Nephron progenitor cell (in vitro differentiated cells): ENCODE measurements at regions not wholly inside any gene's neighbourhood (a gene's known extent, or its start where the extent isn't known, plus 50 kb on each side); places are given as distances from the start of the nearest gene placed in this dataset.
"Not testable (repeated sequence)": the region's sequence is repeated elsewhere in the genome, so short reads cannot be mapped to it uniquely, and the experiment has no call there.

Source experiments
- DNase-seq: peaks from one replicate; pipeline ENCODE4 v3.0.0; 2021
- H3K27ac Mint-ChIP-seq: 2 replicates; pipeline ENCODE4 v1.8.0; 2021; ENCODE audit warnings: mild to moderate bottlenecking, moderate library complexity, mixed read lengths
- H3K27me3 Mint-ChIP-seq: 2 replicates; pipeline ENCODE4 v1.8.0; 2021; ENCODE audit warnings: mild to moderate bottlenecking, low read depth, mixed read lengths; ENCODE audit not compliant: poor library complexity
- H3K36me3 Mint-ChIP-seq: 2 replicates; pipeline ENCODE4 v1.8.0; 2021; ENCODE audit warnings: low read depth, mixed read lengths
- H3K4me1 Mint-ChIP-seq: 2 replicates; pipeline ENCODE4 v1.8.0; 2021; ENCODE audit warnings: mixed read lengths
- H3K4me3 Mint-ChIP-seq: 2 replicates; pipeline ENCODE4 v1.8.0; 2021; ENCODE audit warnings: mild to moderate bottlenecking, moderate library complexity, mixed read lengths
- H3K9me3 Mint-ChIP-seq: 2 replicates; pipeline ENCODE4 v1.8.0; 2021; ENCODE audit warnings: mild to moderate bottlenecking, moderate library complexity, mixed read lengths
- CTCF ChIP-seq: fragments of 200-600 bp; sonication (generic); IDR thresholded peaks from 2 replicates; pipeline ENCODE4 v1.5.0; 2021; ENCODE audit warnings: antibody characterized with exemption

DNA sequence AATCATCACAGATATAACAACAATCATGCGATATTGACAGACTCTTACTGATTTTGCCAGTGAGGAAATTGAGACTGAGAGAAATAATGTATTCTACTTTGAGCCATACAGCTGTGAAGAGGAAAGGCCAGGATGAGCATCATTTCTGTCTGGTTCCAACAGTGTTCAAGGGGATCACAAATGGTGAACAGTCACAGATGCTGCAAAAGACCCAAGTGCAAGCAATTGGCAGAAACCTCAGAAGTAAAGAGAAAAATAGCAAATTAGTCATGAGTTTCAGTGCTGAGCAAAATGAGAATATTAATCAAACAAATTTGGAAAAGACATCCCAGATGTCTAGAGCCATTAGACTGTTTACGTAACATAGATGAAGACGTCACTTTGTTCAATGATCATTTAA, 114.1 kb downstream of the RAB38 start:
- no peaks in the 10 kb centered on the region for H3K9me3 Mint-ChIP-seq
- DNase-seq = no peak
- no peaks in the 10 kb centered on the region for H3K27me3 Mint-ChIP-seq
- no peaks in the 10 kb centered on the region for H3K36me3 Mint-ChIP-seq
- no peak overlapping the region for H3K27ac Mint-ChIP-seq
- TF ChIP-seq CTCF = no peak
- H3K4me3 Mint-ChIP-seq = no peak overlapping the region
- H3K4me1 Mint-ChIP-seq = no peaks in the 10 kb centered on the region

- DNase-seq = no peak
- H3K36me3 Mint-ChIP-seq = no peaks in the 10 kb centered on the region
- no peak overlapping the region for H3K27ac Mint-ChIP-seq
- H3K4me1 Mint-ChIP-seq = no peaks in the 10 kb centered on the region
- H3K9me3 Mint-ChIP-seq = no peaks in the 10 kb centered on the region
- no peak for TF ChIP-seq CTCF
- no peaks in the 10 kb centered on the region for H3K27me3 Mint-ChIP-seq
- H3K4me3 Mint-ChIP-seq = no peak overlapping the region
Measured at GRCh38 chr11:88059326-88059725, 115.9 kb downstream of the RAB38 start.

DNA sequence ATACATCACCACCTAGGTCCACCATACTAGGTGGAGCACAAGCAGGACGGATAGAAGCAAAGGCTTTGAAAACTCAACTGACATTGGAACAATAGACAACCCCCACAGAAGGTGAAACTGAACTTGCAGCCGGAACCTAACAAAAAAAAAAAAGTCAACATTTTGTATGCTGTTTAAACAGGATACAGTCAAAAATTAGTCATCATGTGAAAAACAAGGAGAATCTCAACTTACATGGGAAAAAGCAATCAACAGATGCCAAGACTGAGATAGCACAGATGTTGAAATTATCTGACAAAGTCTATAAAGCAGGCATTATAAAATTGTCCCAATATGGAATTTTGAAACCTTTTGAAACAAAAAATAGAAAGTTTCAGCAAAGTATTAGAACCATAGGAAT, 123.8 kb downstream of the RAB38 start:
- no peak overlapping the region for H3K4me3 Mint-ChIP-seq
- no peak overlapping the region for H3K27ac Mint-ChIP-seq
- DNase-seq = no peak
- no peaks in the 10 kb centered on the region for H3K4me1 Mint-ChIP-seq
- H3K9me3 Mint-ChIP-seq = no peaks in the 10 kb centered on the region
- no peaks in the 10 kb centered on the region for H3K27me3 Mint-ChIP-seq
- TF ChIP-seq CTCF = no peak
- no peaks in the 10 kb centered on the region for H3K36me3 Mint-ChIP-seq

GRCh38 chr11:88050247-88050646, 125.0 kb downstream of the RAB38 start:
- Mint-ChIP-seq H3K4me1 (peaks cover under 1% of the 10 kb centered on the region), H3K9me3 (no peaks in the 10 kb centered on the region), H3K36me3 (no peaks in the 10 kb centered on the region), H3K27me3 (no peaks in the 10 kb centered on the region), H3K27ac (no peak overlapping the region), H3K4me3 (no peak overlapping the region)
- no peak for DNase-seq
- TF ChIP-seq CTCF = no peak

DNA sequence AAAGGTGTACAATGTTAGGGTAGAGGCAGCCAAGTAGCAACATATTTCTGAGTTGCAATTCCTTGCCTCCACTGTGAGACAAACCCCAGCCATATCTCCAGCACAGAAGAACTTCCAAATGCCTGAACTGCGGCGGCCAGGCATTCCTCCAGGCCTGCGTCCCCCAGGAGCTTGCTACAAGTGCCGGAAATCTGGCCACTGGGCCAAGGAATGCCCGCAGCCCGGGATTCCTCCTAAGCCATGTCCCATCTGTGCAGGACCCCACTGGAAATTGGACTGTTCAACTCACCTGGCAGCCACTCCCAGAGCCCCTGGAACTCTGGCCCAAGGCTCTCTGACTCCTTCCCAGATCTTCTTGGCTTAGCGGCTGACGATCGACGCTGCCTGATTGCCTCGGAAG, 130.0 kb downstream of the RAB38 start:
- peaks cover 24% of the 10 kb centered on the region for H3K4me1 Mint-ChIP-seq
- not testable (repeated sequence) for H3K36me3 Mint-ChIP-seq, H3K4me3 Mint-ChIP-seq, H3K27ac Mint-ChIP-seq, DNase-seq, H3K27me3 Mint-ChIP-seq, H3K9me3 Mint-ChIP-seq

- not testable (repeated sequence) for H3K36me3 Mint-ChIP-seq, H3K27me3 Mint-ChIP-seq
Measured at GRCh38 chr11:88044658-88045057, 130.6 kb downstream of the RAB38 start.

GRCh38 chr11:88043149-88043548, 132.1 kb downstream of the RAB38 start:
- Mint-ChIP-seq H3K36me3 (no peaks in the 10 kb centered on the region), H3K27ac (no peak overlapping the region), H3K4me1 (peaks cover 24% of the 10 kb centered on the region), H3K27me3 (no peaks in the 10 kb centered on the region), H3K9me3 (no peaks in the 10 kb centered on the region), H3K4me3 (no peak overlapping the region)
- TF ChIP-seq CTCF = no peak
- DNase-seq = no peak

More at GRCh38 chr11:88044658-88045057, 130.6 kb downstream of the RAB38 start:
- not testable (repeated sequence) for H3K4me3 Mint-ChIP-seq, DNase-seq, H3K9me3 Mint-ChIP-seq, H3K27ac Mint-ChIP-seq
- peaks cover 24% of the 10 kb centered on the region for H3K4me1 Mint-ChIP-seq
